Heart left ventricle (tissue), 16 donors: ENCODE measurements at regions not wholly inside any gene's neighbourhood (a gene's known extent, or its start where the extent isn't known, plus 50 kb on each side); places are given as distances from the start of the nearest gene placed in this dataset.
A peak's percentile ranks its signal among the peaks of the same experiment; 100 is the strongest.

ENCODE experiments used
- ATAC-seq, 4 donors: fragments of 200-7000 bp; cut with Tn5 transposase; one replicate each; pipeline ENCODE4 v1.9.1; 2020 to 2022; ENCODE audit warnings: moderate library complexity in 4 of 4, mild to moderate bottlenecking in 3 of 4, moderate number of reproducible peaks in 1 of 4
- DNase-seq, 5 donors: peaks; one replicate each; pipeline ENCODE4 v3.0.0-alpha.2; 2020
- H3K27ac ChIP-seq, 12 donors: fragments of 200-600 bp; sonication (generic) in 4 of 12; one replicate each; pipeline versions ENCODE4 v1.5.0 to v1.8.0; 2016 to 2022; ENCODE audit warnings: mild to moderate bottlenecking in 2 of 12
- H3K27me3 ChIP-seq, 9 donors: fragments of 200-600 bp; sonication (generic) in 2 of 9; one replicate each; pipeline versions ENCODE4 v1.5.1 to v1.8.0; 2016 to 2022; ENCODE audit warnings: mild to moderate bottlenecking in 3 of 9
- H3K36me3 ChIP-seq, 9 donors: fragments of 200-600 bp; sonication (generic) in 2 of 9; one replicate each; pipeline versions ENCODE4 v1.5.0 to v1.8.0; 2018 to 2022; ENCODE audit warnings: mild to moderate bottlenecking in 2 of 9
- H3K4me1 ChIP-seq, 12 donors: fragments of 200-600 bp; sonication (generic) in 4 of 12; one replicate each; pipeline versions ENCODE4 v1.5.0 to v1.8.0; 2016 to 2022; ENCODE audit warnings: mild to moderate bottlenecking in 3 of 12
- H3K4me3 ChIP-seq, 12 donors: fragments of 200-600 bp; sonication (generic) in 4 of 12; one replicate each; pipeline versions ENCODE4 v1.5.0 to v1.8.0; 2017 to 2022; ENCODE audit warnings: mild to moderate bottlenecking in 9 of 12, moderate library complexity in 4 of 12
- H3K9me3 ChIP-seq, 12 donors: fragments of 200-600 bp; sonication (generic) in 4 of 12; one replicate each; pipeline versions ENCODE4 v1.5.0 to v1.8.0; 2016 to 2022; ENCODE audit warnings: mild to moderate bottlenecking in 1 of 12
- CTCF ChIP-seq, 12 donors: fragments of 200-600 bp; sonication (generic) in 4 of 12; IDR thresholded peaks; one replicate each; pipeline versions ENCODE4 v1.5.0 to v1.8.0; 2018 to 2022; ENCODE audit warnings: antibody characterized with exemption in 12 of 12, mild to moderate bottlenecking in 5 of 12
- POLR2A ChIP-seq, 2 donors: fragments of 450-650 bp; IDR thresholded peaks; one replicate each; pipeline ENCODE4 v1.6.1; 2017; ENCODE audit warnings: antibody characterized with exemption in 2 of 2, mild to moderate bottlenecking in 2 of 2, moderate library complexity in 2 of 2
- WGBS, 4 donors: extraction: QIAGEN DNeasy Blood & Tissue Kit in 2 of 4; methylation state at CpG; one replicate each; pipeline versions ENCODE4 v1.1.5 to v1.1.7; 2013 to 2018; 5-methylcytosine and 5-hydroxymethylcytosine counted together
- intact Hi-C, 10 donors: fragments of 100-400 bp; cut with DNase I; formaldehyde crosslinking; loops; one replicate each; pipeline versions ENCODE4 v1.11.1 to v1.14.2; 2022
- donor health status: ischemic (EF 13 %, LVEDD 7.1; RV severe dilation, severe dysfunction).
- donor health status: healthy with polysubstance abuse.
- donor health status: DM: no; HTN: yes; CAD: no.
- donor health status: DM: no; HTN: no; CAD: no.
- donor health status: ischemic (EF 25% LVEDD 6.9; RV normal size, moderate dysfunction).
- donor health status: ischemic (EF 25% LVEDD 5.7; RV mildly dilated, moderate dysfunction).
- donor health status: healthy.
- donor health status: DM: yes; HTN: yes; CAD: no.
- donor health status: ischemic (EF 35%, LVEDD 5.7; RV mildly dilated, moderate dysfunction).
- donor health status: nonischemic (EF 11% LVEDD 7.7; RV severe dilation, severe dysfunction).
- donor health status: DM: yes; HTN: yes; CAD: no.
- donor health status: PGD.
- donor health status: ischemic (EF 29% LVEDD 5.4; RV normal size, mild dysfunction).
- donor health status: nonischemic (EF 23%, LVEDD 6.1; RV moderate dilation, normal function).

GRCh38 chr2:145123606-145124005 lies 603.7 kb upstream of the ZEB2 start:
- H3K27me3 ChIP-seq: no peaks in the 10 kb centered on the region
- H3K9me3 ChIP-seq: peaks cover 0 to 3% (median 0%) of the 10 kb centered on the region in 12 donors
- H3K4me1 ChIP-seq: no peaks in the 10 kb centered on the region
- ATAC-seq (peak in 3 of 4 donors; percentile 49 to 75 (median 63)), DNase-seq (peak; percentile 23 to 81 (median 64))
- no peak overlapping the region for H3K27ac ChIP-seq
- WGBS, 4 donors: 63 to 77% (median 68%) methylated on average over 2 of the region's 2 CpGs
- intact Hi-C loops: no loop called here
- no peak overlapping the region for H3K4me3 ChIP-seq
- no peak for TF ChIP-seq CTCF (IDR thresholded peaks at IDR 0.05)
- TF ChIP-seq POLR2A (IDR thresholded peaks at IDR 0.05): no peak
- no peaks in the 10 kb centered on the region for H3K36me3 ChIP-seq

- TF ChIP-seq POLR2A (IDR thresholded peaks at IDR 0.05): no peak
- TF ChIP-seq CTCF (IDR thresholded peaks at IDR 0.05): no peak
- no peak overlapping the region for H3K4me3 ChIP-seq
- intact Hi-C loops: no loop called here
- H3K27me3 ChIP-seq: no peaks in the 10 kb centered on the region
- ATAC-seq (no peak), DNase-seq (no peak)
- H3K36me3 ChIP-seq: no peaks in the 10 kb centered on the region
- H3K9me3 ChIP-seq: peaks cover 0 to 3% (median 0%) of the 10 kb centered on the region in 12 donors
- 73 to 97% (median 91%) methylated on average over 1 of the region's 1 CpG for WGBS, 4 donors
- H3K4me1 ChIP-seq: peaks cover 0 to 4% (median 0%) of the 10 kb centered on the region in 12 donors
- H3K27ac ChIP-seq: no peak overlapping the region
Measured at GRCh38 chr2:145119225-145119624, 599.3 kb upstream of the ZEB2 start.

GRCh38 chr2:145116834-145117725 lies 597.2 kb upstream of the ZEB2 start:
- DNase-seq (no peak), ATAC-seq (no peak)
- 53 to 68% (median 58%) methylated on average over 5 of the region's 5 CpGs for WGBS, 4 donors
- no peaks in the 10 kb centered on the region for H3K27me3 ChIP-seq
- TF ChIP-seq CTCF (IDR thresholded peaks at IDR 0.05) (no peak), POLR2A (IDR thresholded peaks at IDR 0.05) (no peak)
- H3K4me1 ChIP-seq: peaks cover 0 to 5% (median 0%) of the 10 kb centered on the region in 12 donors
- peaks cover 0 to 3% (median 0%) of the 10 kb centered on the region in 12 donors for H3K9me3 ChIP-seq
- no peaks in the 10 kb centered on the region for H3K36me3 ChIP-seq
- intact Hi-C loops: no loop called here
- peak overlapping the region in 1 of 12 donors; percentile 18 for H3K27ac ChIP-seq
- H3K4me3 ChIP-seq: no peak overlapping the region

GRCh38 chr2:145116056-145116455 lies 596.1 kb upstream of the ZEB2 start:
- Histone ChIP-seq H3K27ac (no peak overlapping the region), H3K4me3 (no peak overlapping the region), H3K9me3 (peaks cover 0 to 3% (median 0%) of the 10 kb centered on the region in 12 donors), H3K4me1 (peaks cover 0 to 5% (median 0%) of the 10 kb centered on the region in 12 donors), H3K27me3 (no peaks in the 10 kb centered on the region), H3K36me3 (no peaks in the 10 kb centered on the region)
- intact Hi-C loops: no loop called here
- no peak for ATAC-seq
- WGBS, 4 donors: 97 to 100% (median 98%) methylated on average over 2 of the region's 2 CpGs
- TF ChIP-seq POLR2A (IDR thresholded peaks at IDR 0.05) (no peak), CTCF (IDR thresholded peaks at IDR 0.05) (no peak)
- no peak for DNase-seq
